ENCODE measurements at regions not wholly inside any gene's neighbourhood (a gene's known extent, or its start where the extent isn't known, plus 50 kb on each side); places are given as distances from the start of the nearest gene placed in this dataset.

DNA sequence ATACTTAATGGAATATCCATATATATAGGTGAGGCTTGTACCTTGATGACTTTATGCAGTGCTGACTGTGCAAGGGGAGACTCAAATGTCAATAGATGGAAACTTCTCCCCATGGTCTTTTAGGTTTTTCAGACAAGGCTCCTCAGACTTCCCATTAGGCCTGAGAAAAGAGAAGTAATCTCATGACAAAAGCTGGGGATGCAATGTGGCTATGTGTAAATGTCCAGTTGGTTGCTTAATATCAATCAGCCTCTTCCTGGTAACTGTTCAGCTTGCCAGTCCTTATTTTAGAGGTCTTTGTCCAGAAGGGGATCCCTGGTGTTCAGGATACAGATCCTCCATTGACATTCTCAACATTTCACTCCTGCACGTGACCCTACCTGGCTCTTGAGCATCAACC is 621.1 kb upstream of the CDH18 start:
- no peak overlapping the region for H3K4me3 ChIP-seq (replicated peaks; ENCODE audit: low read depth, low read length)
- no peak for DNase-seq (ENCODE audit: low read depth)
- TF ChIP-seq, protein P1, sequence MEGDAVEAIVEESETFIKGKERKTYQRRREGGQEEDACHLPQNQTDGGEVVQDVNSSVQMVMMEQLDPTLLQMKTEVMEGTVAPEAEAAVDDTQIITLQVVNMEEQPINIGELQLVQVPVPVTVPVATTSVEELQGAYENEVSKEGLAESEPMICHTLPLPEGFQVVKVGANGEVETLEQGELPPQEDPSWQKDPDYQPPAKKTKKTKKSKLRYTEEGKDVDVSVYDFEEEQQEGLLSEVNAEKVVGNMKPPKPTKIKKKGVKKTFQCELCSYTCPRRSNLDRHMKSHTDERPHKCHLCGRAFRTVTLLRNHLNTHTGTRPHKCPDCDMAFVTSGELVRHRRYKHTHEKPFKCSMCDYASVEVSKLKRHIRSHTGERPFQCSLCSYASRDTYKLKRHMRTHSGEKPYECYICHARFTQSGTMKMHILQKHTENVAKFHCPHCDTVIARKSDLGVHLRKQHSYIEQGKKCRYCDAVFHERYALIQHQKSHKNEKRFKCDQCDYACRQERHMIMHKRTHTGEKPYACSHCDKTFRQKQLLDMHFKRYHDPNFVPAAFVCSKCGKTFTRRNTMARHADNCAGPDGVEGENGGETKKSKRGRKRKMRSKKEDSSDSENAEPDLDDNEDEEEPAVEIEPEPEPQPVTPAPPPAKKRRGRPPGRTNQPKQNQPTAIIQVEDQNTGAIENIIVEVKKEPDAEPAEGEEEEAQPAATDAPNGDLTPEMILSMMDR (IDR thresholded peaks at IDR 0.05; ENCODE audit: low read length, missing control alignments): no peak

DNA sequence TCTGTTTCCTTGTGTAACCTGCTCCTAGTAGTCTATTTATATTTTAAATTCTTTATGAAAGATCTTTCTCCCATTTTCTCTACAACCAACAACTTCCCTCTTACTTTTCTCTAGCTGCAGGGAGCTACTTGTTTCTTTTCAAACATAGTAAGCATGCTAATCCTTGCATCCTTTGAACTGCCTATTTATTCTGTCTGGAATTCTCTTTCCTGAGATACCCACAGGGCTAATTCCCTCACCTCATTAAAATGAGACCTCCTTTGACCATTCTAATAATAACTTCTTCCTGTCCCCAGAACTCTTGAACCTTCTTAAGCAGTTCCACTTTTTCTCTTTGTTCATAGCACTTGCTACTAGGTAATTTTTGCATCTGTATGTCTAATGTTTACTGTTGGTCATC is 620.6 kb upstream of the CDH18 start:
- DNase-seq (ENCODE audit: low read depth): no peak
- H3K4me3 ChIP-seq (replicated peaks; ENCODE audit: low read depth, low read length): no peak overlapping the region
- TF ChIP-seq, protein P1 (IDR thresholded peaks at IDR 0.05; ENCODE audit: low read length, missing control alignments): no peak

DNA sequence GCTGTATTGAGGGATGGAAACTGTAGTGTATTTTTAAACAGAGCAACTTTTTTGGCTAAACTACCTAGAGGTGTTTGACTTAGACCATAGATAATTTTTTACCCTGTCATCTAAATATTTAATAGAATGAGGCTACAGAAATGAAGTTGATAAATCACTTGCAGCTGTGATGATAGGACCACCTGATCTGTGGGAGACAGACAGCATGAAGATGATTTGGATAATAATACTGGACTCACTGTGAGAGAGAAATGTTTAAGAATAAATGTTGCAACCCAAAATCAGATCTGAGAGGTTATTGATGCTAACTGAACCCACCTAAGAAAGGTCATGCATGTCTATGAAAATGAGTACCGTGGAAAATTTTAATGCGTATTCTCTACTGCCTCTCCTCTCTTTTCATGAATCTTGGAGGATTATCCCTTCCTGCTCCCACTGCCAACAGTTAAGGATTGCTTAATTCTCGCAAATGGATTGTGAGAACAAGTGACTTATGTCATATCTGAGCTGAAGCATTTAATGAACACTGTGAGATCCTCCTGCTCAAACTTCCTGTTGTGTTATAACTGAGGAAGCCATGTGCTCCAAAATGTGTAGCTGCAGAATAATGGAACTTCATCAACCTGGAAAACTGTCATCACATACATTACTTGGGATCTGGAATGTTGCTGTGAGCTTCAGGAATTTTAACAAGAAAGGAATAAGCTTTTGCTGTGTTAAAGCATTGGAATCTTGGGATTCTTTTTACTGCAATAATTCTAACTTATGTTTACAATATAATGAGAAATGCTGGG is 617.9 kb upstream of the CDH18 start:
- peak; percentile 55 for DNase-seq (ENCODE audit: low read depth)
- TF ChIP-seq, protein P1 (IDR thresholded peaks at IDR 0.05; ENCODE audit: low read length, missing control alignments): no peak
- H3K4me3 ChIP-seq (replicated peaks; ENCODE audit: low read depth, low read length): no peak overlapping the region

DNA sequence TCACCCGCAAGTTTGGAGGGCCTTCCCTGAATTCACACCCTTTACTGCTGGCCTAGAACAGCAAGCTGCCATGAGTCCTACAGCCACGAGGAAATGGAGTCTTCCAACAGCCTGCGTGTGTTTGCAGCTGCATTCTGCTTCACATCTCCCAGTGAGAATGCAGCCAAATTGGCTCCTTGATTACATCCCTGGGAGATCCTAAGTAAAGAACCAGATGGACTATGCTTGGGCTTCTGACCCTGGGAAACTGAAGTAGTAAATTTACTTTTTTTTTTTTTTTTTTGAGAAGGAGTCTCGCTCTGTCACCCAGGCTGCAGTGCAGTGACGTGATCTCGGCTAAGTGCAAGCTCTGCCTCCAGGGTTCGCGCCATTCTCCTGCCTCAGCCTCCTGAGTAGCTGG is 617.0 kb upstream of the CDH18 start:
- DNase-seq (ENCODE audit: low read depth): no peak
- TF ChIP-seq, protein P1 (IDR thresholded peaks at IDR 0.05; ENCODE audit: low read length, missing control alignments): no peak
- no peak overlapping the region for H3K4me3 ChIP-seq (replicated peaks; ENCODE audit: low read depth, low read length)

DNA sequence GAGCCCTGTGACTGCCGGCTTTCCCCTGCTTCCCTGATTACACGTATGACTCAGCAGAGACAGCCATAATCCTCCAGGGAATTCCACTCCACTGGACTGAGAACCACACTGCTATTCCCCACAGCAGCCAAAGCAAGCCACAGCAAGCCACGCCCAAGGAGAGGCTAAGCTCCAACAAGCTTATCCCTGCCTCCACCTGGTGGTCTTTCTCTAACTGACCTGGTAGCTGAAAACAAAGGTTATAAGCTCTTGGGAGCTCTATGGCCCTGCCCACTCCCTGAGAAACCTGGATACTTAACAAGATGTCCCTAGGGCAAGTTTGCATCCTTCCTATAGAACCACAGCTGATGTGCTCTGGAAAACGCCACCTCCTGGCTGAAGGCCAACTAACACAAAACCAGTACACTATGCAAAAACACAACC is 613.7 kb upstream of the CDH18 start:
- TF ChIP-seq, protein P1 (IDR thresholded peaks at IDR 0.05; ENCODE audit: low read length, missing control alignments): no peak
- H3K4me3 ChIP-seq (replicated peaks; ENCODE audit: low read depth, low read length): no peak overlapping the region
- DNase-seq (ENCODE audit: low read depth): peak; percentile 59

DNA sequence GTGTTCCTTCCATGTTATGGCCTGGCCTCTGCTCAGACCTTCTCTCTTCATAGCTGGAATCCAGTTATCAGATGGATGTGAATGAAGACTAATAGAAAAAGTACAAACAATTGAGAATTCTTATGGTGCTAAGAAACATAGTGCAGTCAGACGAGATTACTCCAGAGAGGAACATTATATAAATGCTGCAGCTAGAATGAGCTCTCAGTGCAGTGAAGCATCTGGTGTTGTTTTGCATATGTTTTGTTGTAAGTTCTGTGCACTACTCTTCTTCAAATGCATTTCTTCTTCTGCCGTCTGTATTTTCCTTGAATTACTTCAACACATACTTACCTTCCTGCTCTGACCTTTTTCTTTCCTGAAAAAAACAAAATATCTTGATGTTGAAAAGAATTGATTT is 602.4 kb upstream of the CDH18 start:
- TF ChIP-seq, protein P1 (IDR thresholded peaks at IDR 0.05; ENCODE audit: low read length, missing control alignments): no peak
- no peak overlapping the region for H3K4me3 ChIP-seq (replicated peaks; ENCODE audit: low read depth, low read length)
- no peak for DNase-seq (ENCODE audit: low read depth)

DNA sequence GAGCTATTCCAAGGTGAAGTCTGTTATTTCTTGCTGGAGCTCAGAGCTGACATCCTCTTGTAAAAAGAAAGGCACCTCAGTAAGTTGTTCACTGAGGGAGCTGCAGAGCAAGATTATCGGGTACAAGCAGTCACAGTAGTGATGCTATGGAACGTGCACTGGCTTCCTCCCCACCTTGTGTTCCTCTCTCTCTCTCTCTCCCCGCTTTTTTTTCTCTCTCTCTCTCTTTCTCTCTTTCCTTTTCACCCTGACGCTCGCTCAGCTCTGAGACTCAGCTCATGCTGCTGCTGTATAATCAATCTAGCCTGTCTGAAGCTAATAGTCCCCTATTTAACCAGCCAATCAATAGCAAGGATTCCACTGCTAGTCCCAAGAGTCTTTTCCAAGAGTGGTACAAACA is 587.6 kb upstream of the CDH18 start:
- no peak overlapping the region for H3K4me3 ChIP-seq (replicated peaks; ENCODE audit: low read depth, low read length)
- TF ChIP-seq, protein P1 (IDR thresholded peaks at IDR 0.05; ENCODE audit: low read length, missing control alignments): no peak
- DNase-seq (ENCODE audit: low read depth): no peak
